ENCODE measurements at regions not wholly inside any gene's neighbourhood (a gene's known extent, or its start where the extent isn't known, plus 50 kb on each side); places are given as distances from the start of the nearest gene placed in this dataset.

- Histone ChIP-seq H3K4me1 (ENCODE audit: insufficient read depth, low read length, poor library complexity, severe bottlenecking) (peaks cover 52% of the 10 kb centered on the region), H3K4me3 (ENCODE audit: low read length, poor library complexity, severe bottlenecking) (no peak overlapping the region), H3K4me2 (ENCODE audit: low read depth, low read length, poor library complexity, severe bottlenecking) (no peak overlapping the region), H2AFZ (ENCODE audit: low read length) (no peak overlapping the region), H4K20me1 (ENCODE audit: insufficient read depth, low read length, poor library complexity, severe bottlenecking) (no peaks in the 10 kb centered on the region), H3K9ac (ENCODE audit: low read depth, low read length, poor library complexity, severe bottlenecking) (no peak overlapping the region), H3K9me2 (replicated peaks; ENCODE audit: low read depth, low read length) (no peaks in the 10 kb centered on the region), H3F3A (ENCODE audit: low read depth) (no peaks in the 10 kb centered on the region), H3K36me3 (ENCODE audit: insufficient read depth, low read length) (no peaks in the 10 kb centered on the region), H3K27me3 (ENCODE audit: insufficient read depth, low read length, poor library complexity, severe bottlenecking) (no peaks in the 10 kb centered on the region), H3K79me2 (ENCODE audit: insufficient read depth, low read length) (no peaks in the 10 kb centered on the region), H3K9me3 (ENCODE audit: insufficient read depth, low read depth, low read length) (no peaks in the 10 kb centered on the region)
- no peak for TF ChIP-seq CTCF (conservative IDR thresholded peaks at IDR 0.05; ENCODE audit: low read length)
- TF ChIP-seq EZH2phosphoT487 (IDR thresholded peaks at IDR 0.05; ENCODE audit: borderline replicate concordance), result no peak
Observed at GRCh38 chr1:101077849-101078248, 52.3 kb upstream of the DPH5 start.

GRCh38 chr1:101075926-101076325 lies 50.3 kb upstream of the DPH5 start:
- Histone ChIP-seq H2AFZ (ENCODE audit: low read length) (no peak overlapping the region), H3K79me2 (ENCODE audit: insufficient read depth, low read length) (no peaks in the 10 kb centered on the region), H3F3A (ENCODE audit: low read depth) (no peaks in the 10 kb centered on the region), H3K4me2 (ENCODE audit: low read depth, low read length, poor library complexity, severe bottlenecking) (no peak overlapping the region), H4K20me1 (ENCODE audit: insufficient read depth, low read length, poor library complexity, severe bottlenecking) (no peaks in the 10 kb centered on the region), H3K27me3 (ENCODE audit: insufficient read depth, low read length, poor library complexity, severe bottlenecking) (no peaks in the 10 kb centered on the region), H3K9me3 (ENCODE audit: insufficient read depth, low read depth, low read length) (no peaks in the 10 kb centered on the region), H3K9ac (ENCODE audit: low read depth, low read length, poor library complexity, severe bottlenecking) (no peak overlapping the region), H3K4me3 (ENCODE audit: low read length, poor library complexity, severe bottlenecking) (no peak overlapping the region), H3K9me2 (replicated peaks; ENCODE audit: low read depth, low read length) (no peaks in the 10 kb centered on the region), H3K4me1 (ENCODE audit: insufficient read depth, low read length, poor library complexity, severe bottlenecking) (peaks cover 37% of the 10 kb centered on the region), H3K36me3 (ENCODE audit: insufficient read depth, low read length) (no peaks in the 10 kb centered on the region)
- TF ChIP-seq EZH2phosphoT487 (IDR thresholded peaks at IDR 0.05; ENCODE audit: borderline replicate concordance) (no peak), CTCF (conservative IDR thresholded peaks at IDR 0.05; ENCODE audit: low read length) (no peak)
